MCF 10A (cell line): ENCODE measurements at regions not wholly inside any gene's neighbourhood (a gene's known extent, or its start where the extent isn't known, plus 50 kb on each side); places are given as distances from the start of the nearest gene placed in this dataset.

Experiments
- BruUV-seq: library from RNA; stranded (reverse); fragments of 400-500 nt; replicated peaks from 2 replicates; lab custom pipeline; 2021; lab: Mats Ljungman, UMichigan
- CTCF ChIA-PET: fragments of 300-600 bp; sonication (Branson Sonifier 250); formaldehyde crosslinking; extraction: SDS; loops from one replicate; lab custom pipeline; 2021; ENCODE audit warnings: antibody characterized with exemption, inconsistent platforms; lab: Yijun Ruan, JAX
- POLR2A ChIA-PET: fragments of 300-600, 350-650 bp; sonication (Branson Sonifier 250); formaldehyde crosslinking; extraction: SDS; loops from one replicate; lab custom pipeline; 2020; ENCODE audit warnings: antibody characterized with exemption, inconsistent platforms; lab: Yijun Ruan, JAX
- DNase-seq: peaks from one replicate; pipeline ENCODE4 v3.0.0-alpha.2; 2018; ENCODE audit not compliant: unreplicated experiment
- H3K27ac Mint-ChIP-seq: one replicate; pipeline ENCODE4 v1.8.0; 2022; ENCODE audit warnings: mild to moderate bottlenecking, low read depth, mixed read lengths; ENCODE audit not compliant: unreplicated experiment
- H3K27me3 Mint-ChIP-seq: one replicate; pipeline ENCODE4 v1.8.0; 2022; ENCODE audit warnings: mixed read lengths; ENCODE audit not compliant: insufficient read depth, unreplicated experiment
- H3K36me3 Mint-ChIP-seq: one replicate; pipeline ENCODE4 v1.8.0; 2022; ENCODE audit warnings: mild to moderate bottlenecking, moderate library complexity, mixed read lengths; ENCODE audit not compliant: insufficient read depth, unreplicated experiment
- H3K4me1 Mint-ChIP-seq: one replicate; pipeline ENCODE4 v1.8.0; 2022; ENCODE audit warnings: mixed read lengths; ENCODE audit not compliant: insufficient read depth, unreplicated experiment
- H3K4me3 Mint-ChIP-seq: one replicate; pipeline ENCODE4 v1.8.0; 2022; ENCODE audit warnings: mild to moderate bottlenecking, moderate library complexity, mixed read lengths; ENCODE audit not compliant: unreplicated experiment
- H3K9me3 Mint-ChIP-seq: one replicate; pipeline ENCODE4 v1.8.0; 2022; ENCODE audit warnings: mixed read lengths; ENCODE audit not compliant: unreplicated experiment
- intact Hi-C: fragments of 100-400 bp; cut with micrococcal nuclease; formaldehyde crosslinking; loops from 2 replicates; pipeline ENCODE4 v1.14.1; 2022
- TF ChIP-seq, protein P1 (sequence below): fragments of 200-600 bp; IDR thresholded peaks from one replicate; pipeline ENCODE4 v1.8.0; 2022; ENCODE audit warnings: antibody characterized with exemption, mild to moderate bottlenecking; ENCODE audit not compliant: unreplicated experiment

DNA sequence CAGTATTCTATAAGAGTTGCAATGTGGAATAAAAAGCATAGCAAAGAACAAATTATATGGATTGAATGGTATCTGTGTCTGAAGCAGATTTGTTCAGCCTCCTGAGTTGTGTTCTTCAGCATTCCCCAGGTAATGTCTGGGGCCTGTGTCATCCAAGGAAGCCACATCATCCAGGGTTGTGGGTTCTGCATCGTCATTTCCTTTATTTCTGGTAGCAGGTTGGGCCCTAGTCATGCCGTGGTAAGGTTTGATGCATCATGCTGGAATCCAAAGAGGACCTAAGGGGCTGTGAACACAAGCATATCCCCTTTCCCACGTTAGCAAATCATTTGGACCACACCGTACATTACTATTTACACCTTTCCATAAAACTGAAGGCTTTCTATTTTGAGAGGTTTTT, 131.0 kb upstream of the ZNF91 start:
- CTCF ChIA-PET, result no interaction called here
- no peak for DNase-seq
- no peaks in the 10 kb centered on the region for H3K27me3 Mint-ChIP-seq
- POLR2A ChIA-PET, result no interaction called here
- intact Hi-C loops, result no loop called here
- TF ChIP-seq, protein P1, sequence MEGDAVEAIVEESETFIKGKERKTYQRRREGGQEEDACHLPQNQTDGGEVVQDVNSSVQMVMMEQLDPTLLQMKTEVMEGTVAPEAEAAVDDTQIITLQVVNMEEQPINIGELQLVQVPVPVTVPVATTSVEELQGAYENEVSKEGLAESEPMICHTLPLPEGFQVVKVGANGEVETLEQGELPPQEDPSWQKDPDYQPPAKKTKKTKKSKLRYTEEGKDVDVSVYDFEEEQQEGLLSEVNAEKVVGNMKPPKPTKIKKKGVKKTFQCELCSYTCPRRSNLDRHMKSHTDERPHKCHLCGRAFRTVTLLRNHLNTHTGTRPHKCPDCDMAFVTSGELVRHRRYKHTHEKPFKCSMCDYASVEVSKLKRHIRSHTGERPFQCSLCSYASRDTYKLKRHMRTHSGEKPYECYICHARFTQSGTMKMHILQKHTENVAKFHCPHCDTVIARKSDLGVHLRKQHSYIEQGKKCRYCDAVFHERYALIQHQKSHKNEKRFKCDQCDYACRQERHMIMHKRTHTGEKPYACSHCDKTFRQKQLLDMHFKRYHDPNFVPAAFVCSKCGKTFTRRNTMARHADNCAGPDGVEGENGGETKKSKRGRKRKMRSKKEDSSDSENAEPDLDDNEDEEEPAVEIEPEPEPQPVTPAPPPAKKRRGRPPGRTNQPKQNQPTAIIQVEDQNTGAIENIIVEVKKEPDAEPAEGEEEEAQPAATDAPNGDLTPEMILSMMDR, result no peak
- no peak overlapping the region for H3K27ac Mint-ChIP-seq
- H3K4me3 Mint-ChIP-seq, result no peak overlapping the region
- H3K9me3 Mint-ChIP-seq, result peaks cover 32% of the 10 kb centered on the region
- BruUV-seq, result no TSS peak
- no peaks in the 10 kb centered on the region for H3K36me3 Mint-ChIP-seq
- H3K4me1 Mint-ChIP-seq, result no peaks in the 10 kb centered on the region

DNA sequence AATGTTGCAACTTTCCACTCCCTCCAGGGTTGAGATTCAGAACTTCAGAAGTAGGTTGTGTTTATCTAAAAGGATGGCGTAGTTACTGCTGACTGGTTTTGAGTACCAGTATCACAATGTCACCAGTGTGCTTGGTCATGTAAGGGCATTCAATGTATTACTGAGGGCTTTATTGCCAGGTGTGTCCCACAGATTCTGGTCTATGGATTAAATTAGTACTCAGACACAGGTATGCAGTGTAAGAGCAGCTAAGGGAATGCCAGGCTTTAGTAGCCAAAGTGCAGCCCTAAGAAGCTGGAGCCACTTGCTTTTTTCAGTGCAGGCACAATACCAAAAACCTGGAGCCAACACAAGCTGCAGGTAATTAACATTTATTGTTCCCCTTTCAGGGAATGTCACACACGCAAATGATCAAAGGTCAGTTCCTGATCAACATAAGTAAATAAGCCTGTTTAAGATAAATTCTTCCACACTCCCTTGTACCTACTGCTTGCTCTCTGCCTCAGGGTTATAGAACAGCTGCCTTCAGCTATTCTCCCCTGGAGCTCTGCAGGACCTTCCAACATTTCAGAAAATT, 130.1 kb upstream of the ZNF91 start:
- no peak for DNase-seq
- intact Hi-C loops, result no loop called here
- ChIA-PET POLR2A (no interaction called here), CTCF (no interaction called here)
- BruUV-seq, result no TSS peak
- TF ChIP-seq, protein P1, result no peak
- H3K4me1 Mint-ChIP-seq, result no peaks in the 10 kb centered on the region
- H3K36me3 Mint-ChIP-seq, result no peaks in the 10 kb centered on the region
- H3K4me3 Mint-ChIP-seq, result no peak overlapping the region
- no peaks in the 10 kb centered on the region for H3K27me3 Mint-ChIP-seq
- no peak overlapping the region for H3K27ac Mint-ChIP-seq
- peaks cover 32% of the 10 kb centered on the region for H3K9me3 Mint-ChIP-seq

DNA sequence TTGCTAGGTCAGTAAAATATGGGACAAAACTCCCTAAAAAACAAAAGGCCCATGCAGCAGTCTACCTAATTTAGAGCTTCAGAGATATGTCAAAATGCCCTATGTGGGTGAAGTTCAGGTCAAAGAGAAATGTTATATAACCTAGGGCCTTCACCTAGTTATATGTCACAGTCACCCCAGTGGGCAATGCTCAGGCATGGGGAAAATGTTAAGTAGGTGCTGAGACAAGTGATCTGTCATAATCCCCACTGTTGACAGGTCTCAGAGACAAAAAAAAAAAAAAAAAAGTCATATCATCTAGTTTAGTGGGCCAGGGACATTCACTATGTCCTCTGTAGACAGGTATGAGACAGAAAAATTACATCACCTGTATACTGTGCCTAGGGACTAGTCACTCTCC, 128.6 kb upstream of the ZNF91 start:
- no peaks in the 10 kb centered on the region for H3K4me1 Mint-ChIP-seq
- DNase-seq, result no peak
- no peaks in the 10 kb centered on the region for H3K36me3 Mint-ChIP-seq
- intact Hi-C loops, result no loop called here
- ChIA-PET CTCF (no interaction called here), POLR2A (interaction anchor here (0.7 kb wide), 1 partner anchor 201 kb away, joined by 3 read pairs; no protein-coding TSS in a partner anchor)
- no TSS peak for BruUV-seq
- TF ChIP-seq, protein P1, result no peak
- peaks cover 35% of the 10 kb centered on the region for H3K9me3 Mint-ChIP-seq
- H3K4me3 Mint-ChIP-seq, result no peak overlapping the region
- H3K27ac Mint-ChIP-seq, result no peak overlapping the region
- H3K27me3 Mint-ChIP-seq, result no peaks in the 10 kb centered on the region

DNA sequence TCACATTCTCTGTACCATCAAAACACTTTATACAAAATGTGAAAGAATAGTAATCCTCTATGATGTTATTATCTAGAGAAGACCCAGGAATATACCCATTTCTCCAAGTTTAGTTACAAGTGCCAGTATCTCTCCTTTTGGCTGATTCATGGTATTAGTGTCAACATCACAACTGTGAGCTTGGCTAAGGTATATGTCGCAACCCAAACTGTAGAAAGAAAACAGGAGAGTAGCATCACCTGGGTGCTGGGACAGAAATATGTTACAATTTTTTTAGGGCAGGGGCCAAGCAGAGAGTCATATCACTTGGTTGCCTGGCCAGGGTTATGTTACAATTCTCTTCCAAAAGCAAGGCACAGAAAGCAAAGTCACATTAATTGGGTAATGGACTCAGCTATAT, 127.2 kb upstream of the ZNF91 start:
- no peaks in the 10 kb centered on the region for H3K27me3 Mint-ChIP-seq
- TF ChIP-seq, protein P1, result no peak
- intact Hi-C loops, result no loop called here
- peaks cover 30% of the 10 kb centered on the region for H3K9me3 Mint-ChIP-seq
- H3K36me3 Mint-ChIP-seq, result no peaks in the 10 kb centered on the region
- no TSS peak for BruUV-seq
- POLR2A ChIA-PET, result no interaction called here
- DNase-seq, result peak; percentile 35
- CTCF ChIA-PET, result no interaction called here
- H3K4me3 Mint-ChIP-seq, result no peak overlapping the region
- H3K4me1 Mint-ChIP-seq, result no peaks in the 10 kb centered on the region
- H3K27ac Mint-ChIP-seq, result no peak overlapping the region
